ENCODE measurements at regions not wholly inside any gene's neighbourhood (a gene's known extent, or its start where the extent isn't known, plus 50 kb on each side); places are given as distances from the start of the nearest gene placed in this dataset.

DNA sequence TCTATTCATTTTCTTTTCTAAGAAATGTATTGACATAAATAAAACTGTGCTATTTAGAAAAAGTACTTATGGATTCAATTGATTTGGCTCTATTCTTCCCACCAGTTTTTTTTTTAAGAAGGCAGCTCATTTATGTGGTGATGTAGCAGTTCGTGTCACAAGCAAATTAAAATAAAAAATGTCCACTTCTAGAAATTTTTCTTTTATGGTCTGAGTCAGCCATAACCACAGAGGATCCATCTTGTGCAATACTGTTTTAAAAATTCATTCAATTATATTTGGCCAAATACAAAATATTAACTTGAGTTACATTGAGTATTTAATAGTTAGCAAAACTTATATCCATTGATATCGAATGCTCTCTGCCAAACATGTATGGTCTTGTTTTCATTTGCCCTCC lies 207.9 kb upstream of the FAT1 start:
- TF ChIP-seq EP300 (IDR thresholded peaks at IDR 0.05) (no peak), POLR2AphosphoS5 (IDR thresholded peaks at IDR 0.05) (no peak)

Data from gastroesophageal sphincter (tissue), 2 donors.